GM18498 (cell line): ENCODE measurements at regions not wholly inside any gene's neighbourhood (a gene's known extent, or its start where the extent isn't known, plus 50 kb on each side); places are given as distances from the start of the nearest gene placed in this dataset.
"Not testable (repeated sequence)": the region's sequence is repeated elsewhere in the genome, so short reads cannot be mapped to it uniquely, and the experiment has no call there.

ENCODE experiments used
- ATAC-seq: cut with Tn5 transposase; IDR thresholded peaks from one replicate; pipeline ENCODE4 v1.9.1; 2021; ENCODE audit warnings: mild to moderate bottlenecking, moderate library complexity; ENCODE audit not compliant: unreplicated experiment

GRCh38 chr3:6608843-6609242, 252.1 kb upstream of the GRM7 start:
- ATAC-seq = no peak

- ATAC-seq = no peak
These were observed 248.8 kb upstream of the GRM7 start for GRCh38 chr3:6612034-6612616.

- no peak for ATAC-seq
These were observed 238.7 kb upstream of the GRM7 start for GRCh38 chr3:6622260-6622659.

GRCh38 chr3:6622712-6623111, 238.2 kb upstream of the GRM7 start:
- no peak for ATAC-seq

- ATAC-seq = no peak
These were observed 229.5 kb upstream of the GRM7 start for GRCh38 chr3:6631376-6631775.

GRCh38 chr3:6640907-6641306, 220.0 kb upstream of the GRM7 start:
- no peak for ATAC-seq

- peak; percentile 67 for ATAC-seq
These were observed 216.6 kb upstream of the GRM7 start for GRCh38 chr3:6644070-6644929.

GRCh38 chr3:6654670-6655069, 206.2 kb upstream of the GRM7 start:
- ATAC-seq = no peak

- no peak for ATAC-seq
These were observed 205.6 kb upstream of the GRM7 start for GRCh38 chr3:6655275-6655674.

GRCh38 chr3:6657591-6657990, 203.3 kb upstream of the GRM7 start:
- ATAC-seq = no peak

GRCh38 chr3:6667354-6667753, 193.6 kb upstream of the GRM7 start:
- no peak for ATAC-seq

GRCh38 chr3:6671363-6671762, 189.6 kb upstream of the GRM7 start:
- no peak for ATAC-seq

GRCh38 chr3:6679510-6679909, 181.4 kb upstream of the GRM7 start:
- peak; percentile 50 for ATAC-seq

GRCh38 chr3:6680119-6680806, 180.7 kb upstream of the GRM7 start:
- peak; percentile 96 for ATAC-seq

GRCh38 chr3:6697285-6697684, 163.6 kb upstream of the GRM7 start:
- no peak for ATAC-seq

- ATAC-seq = peak; percentile 44
These were observed 163.2 kb upstream of the GRM7 start for GRCh38 chr3:6697722-6698121.

GRCh38 chr3:6704817-6705216, 156.1 kb upstream of the GRM7 start:
- ATAC-seq = not testable (repeated sequence)

- ATAC-seq = no peak
These were observed 154.1 kb upstream of the GRM7 start for GRCh38 chr3:6706777-6707176.

- ATAC-seq = no peak
These were observed 151.7 kb upstream of the GRM7 start for GRCh38 chr3:6709178-6709577.

- ATAC-seq = no peak
These were observed 146.0 kb upstream of the GRM7 start for GRCh38 chr3:6714962-6715361.

- ATAC-seq = no peak
These were observed 144.5 kb upstream of the GRM7 start for GRCh38 chr3:6716420-6716819.
